ENCODE measurements at regions not wholly inside any gene's neighbourhood (a gene's known extent, or its start where the extent isn't known, plus 50 kb on each side); places are given as distances from the start of the nearest gene placed in this dataset.

DNA sequence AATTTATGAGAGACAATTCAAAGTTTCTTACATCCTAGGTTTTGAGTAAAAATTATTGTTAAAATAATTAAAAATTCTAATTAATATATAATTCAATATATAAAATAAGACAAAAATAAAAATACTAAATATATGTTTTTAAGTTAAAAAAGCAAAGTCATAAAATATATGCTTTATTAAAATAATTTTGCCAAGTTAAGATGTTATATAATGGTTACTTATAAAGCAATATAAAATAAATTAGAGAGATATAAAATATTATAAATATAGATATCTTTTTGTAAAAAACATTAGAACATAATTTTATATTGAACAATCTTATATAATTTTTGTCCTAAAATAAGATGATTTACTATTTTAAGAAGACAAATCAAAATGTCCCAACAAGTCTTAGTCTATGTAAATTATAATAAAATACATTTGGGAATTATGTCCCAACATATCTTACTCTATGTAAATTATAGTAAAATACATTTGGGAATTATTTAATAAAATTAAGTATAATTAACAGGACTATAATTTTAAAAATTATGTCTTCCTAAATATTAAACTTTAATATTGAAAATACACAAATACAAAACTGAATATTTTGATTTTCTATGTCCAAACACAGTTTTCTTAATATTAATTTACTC lies 67.7 kb upstream of the TOP3B start:
- no peak for DNase-seq

DNA sequence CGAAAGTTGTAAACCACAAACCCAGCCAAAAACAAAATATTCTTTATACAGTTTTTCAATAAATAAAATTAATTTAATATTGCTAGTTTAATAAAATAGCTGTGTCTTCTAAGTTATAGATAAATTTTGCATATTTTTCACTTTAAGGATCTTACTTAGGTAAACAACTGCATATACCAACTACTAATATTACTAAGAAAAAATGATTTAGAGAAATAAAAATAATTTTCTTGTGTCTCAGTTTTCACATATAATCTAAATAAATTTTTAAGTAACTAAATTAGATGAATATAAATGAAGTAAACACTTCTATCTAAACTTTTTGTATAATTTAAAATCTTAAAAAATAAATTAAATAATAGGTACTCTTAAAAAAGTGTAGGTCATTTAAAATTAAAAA lies 67.1 kb upstream of the TOP3B start:
- DNase-seq = no peak

DNA sequence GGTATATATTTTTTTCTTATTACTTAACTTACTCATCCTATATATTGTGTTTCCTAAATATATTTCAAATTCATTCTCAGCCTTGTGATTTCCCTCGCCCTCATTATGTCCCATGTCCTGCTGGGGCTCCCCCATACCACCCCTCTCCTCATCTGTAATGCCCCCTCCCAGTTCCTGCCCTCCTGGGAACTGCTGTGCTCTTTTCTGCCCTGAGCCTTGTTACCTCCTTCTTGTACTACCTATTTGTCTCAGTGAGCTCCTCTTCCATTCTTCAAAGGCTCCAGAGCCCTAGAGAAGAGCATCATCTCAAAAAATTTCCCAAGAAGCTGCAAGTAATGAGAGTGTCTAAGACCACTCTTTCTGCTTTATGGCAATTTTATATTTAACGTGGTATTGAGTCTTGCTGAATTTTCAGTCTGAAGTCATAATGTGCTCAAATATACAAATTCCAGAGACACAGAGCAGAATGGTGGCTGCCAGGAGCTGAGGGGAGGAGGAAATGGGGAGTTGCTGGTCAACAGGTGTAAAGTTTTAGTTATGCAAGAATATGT lies 66.5 kb upstream of the TOP3B start:
- no peak for DNase-seq

DNA sequence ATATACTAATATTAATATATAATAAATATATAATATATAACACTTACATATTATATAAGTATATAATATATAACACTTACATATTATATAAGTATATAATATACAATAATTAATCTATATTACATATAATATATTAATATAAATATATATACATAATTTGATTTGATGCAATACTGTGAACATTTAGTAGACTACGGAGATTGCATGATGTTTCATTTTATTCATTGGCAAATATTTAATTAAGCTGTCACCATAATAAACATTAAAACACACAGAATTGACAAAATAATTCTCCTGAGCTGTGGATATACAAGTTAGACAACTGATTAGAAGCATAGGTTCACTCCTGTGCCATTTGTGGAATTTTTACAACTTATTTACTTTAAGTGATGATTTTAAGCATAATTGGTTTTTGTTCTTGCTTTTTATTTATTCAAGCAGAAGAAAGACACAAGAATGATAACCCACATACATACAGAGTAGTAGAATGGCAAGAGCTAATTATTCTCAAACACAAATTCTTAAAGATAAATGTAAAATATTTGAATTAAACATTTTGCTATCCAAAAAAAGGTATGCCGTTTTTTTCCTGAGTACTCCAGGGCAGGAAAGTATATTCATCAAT lies 65.8 kb upstream of the TOP3B start:
- no peak for DNase-seq

DNA sequence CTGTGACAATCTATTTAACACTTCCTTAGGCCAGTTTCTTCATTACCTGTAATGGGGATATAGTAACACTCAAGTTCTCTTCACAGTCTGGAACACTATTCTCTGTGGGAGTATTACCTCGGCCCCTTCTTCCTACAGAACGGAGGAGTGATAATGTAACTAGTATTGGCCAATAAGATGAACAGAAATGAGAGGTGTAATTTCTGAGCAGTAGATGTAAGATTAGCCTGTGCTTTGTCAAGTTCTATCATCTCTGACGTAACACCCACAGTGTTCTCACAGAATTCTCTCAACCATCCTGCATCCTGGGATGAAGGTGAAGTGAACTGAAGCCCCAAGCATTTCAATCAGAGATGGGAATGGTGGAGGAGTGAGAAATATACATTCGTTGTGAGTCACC lies 65.2 kb upstream of the TOP3B start:
- DNase-seq = no peak

DNA sequence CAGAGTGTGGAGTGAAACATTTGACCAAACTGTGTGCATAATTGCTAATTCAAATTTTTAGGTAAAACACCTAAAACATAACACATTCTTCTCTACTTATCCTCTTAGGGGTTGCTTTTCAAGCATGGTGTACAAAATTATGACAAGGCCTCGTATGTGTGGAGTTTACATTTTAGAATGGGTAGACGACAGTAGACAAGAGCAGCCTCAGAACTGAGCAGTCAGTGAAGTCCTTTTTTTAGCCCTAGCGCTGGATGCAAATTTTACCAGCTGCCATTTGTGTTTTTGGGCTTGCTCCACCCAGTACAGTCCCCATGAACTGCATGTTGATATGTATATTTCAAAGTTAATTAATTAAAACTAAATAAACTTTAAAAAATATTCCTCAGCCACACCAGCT lies 64.7 kb upstream of the TOP3B start:
- no peak for DNase-seq

DNA sequence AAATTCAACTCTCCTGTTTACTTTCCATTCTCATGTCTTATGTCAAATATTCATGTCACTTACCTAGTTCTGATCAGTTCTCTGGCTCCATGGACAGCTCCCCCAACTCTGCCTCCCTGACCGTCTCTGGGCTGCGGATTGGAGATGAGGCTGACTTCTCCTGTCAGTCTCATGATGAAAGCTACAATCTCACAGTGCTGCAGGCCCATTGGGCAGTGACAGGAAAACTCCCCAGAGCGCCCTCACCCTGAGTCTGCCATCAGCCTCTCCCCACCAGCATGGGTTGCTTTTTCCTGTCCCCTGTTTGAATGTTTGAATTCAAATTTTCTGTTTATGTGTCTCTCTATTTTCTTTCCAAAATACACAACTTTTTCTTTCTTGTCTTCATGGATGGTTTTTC lies 63.8 kb upstream of the TOP3B start:
- no peak for DNase-seq

DNA sequence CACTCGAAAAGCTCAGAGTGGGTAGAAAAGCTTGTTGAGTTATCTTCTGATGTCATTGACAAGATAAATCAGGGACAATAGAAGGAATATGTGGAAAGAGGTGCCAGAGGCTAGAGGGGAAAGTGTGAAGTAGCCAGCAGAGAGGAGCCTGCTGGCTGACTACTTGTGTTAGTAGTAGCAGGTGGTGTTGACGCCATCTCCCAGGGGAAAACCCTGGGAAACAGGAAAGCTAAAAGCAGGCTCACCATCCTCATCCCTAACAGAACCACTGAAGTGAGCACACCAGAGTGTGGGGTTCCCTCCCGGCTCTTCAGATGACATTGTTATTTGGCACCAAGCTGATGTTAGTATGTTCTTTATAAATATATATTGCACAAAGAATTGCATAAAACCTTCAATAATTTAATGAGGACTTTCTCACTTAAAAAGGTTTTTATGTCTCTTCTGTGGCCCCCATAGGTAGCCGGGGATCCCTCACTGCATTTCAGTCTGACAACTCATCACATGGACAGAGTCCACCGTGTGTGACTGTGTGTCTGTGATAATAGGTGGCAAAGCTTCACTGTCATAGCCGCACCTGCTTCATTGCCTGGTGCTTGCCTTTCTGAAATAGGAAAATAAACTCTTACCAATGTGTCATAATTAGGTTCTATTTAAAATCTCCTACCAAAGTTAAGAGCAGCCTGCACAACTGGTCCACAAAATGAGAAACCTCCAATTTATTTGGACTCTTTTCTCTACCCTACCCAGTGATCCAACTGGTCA lies 63.2 kb upstream of the TOP3B start:
- DNase-seq = no peak

DNA sequence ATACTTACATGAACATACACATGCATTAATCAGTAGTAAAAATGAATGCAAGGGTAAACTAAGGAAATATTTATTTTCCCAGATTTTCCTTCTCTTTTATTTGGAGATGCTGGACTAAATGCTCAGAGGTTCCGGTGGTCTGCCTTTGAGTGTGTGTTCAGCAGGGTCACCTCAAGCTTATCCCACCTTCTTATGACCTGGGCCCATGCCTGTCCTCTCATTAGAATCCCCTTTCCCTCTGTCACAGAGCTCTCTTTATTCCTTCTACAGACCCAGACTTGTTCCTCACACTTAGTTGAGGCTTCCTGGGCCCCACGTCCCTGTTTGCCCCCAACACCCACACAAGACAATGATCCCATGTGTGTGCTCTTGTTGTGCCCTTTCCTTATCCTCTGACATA lies 61.6 kb upstream of the TOP3B start:
- no peak for DNase-seq

DNA sequence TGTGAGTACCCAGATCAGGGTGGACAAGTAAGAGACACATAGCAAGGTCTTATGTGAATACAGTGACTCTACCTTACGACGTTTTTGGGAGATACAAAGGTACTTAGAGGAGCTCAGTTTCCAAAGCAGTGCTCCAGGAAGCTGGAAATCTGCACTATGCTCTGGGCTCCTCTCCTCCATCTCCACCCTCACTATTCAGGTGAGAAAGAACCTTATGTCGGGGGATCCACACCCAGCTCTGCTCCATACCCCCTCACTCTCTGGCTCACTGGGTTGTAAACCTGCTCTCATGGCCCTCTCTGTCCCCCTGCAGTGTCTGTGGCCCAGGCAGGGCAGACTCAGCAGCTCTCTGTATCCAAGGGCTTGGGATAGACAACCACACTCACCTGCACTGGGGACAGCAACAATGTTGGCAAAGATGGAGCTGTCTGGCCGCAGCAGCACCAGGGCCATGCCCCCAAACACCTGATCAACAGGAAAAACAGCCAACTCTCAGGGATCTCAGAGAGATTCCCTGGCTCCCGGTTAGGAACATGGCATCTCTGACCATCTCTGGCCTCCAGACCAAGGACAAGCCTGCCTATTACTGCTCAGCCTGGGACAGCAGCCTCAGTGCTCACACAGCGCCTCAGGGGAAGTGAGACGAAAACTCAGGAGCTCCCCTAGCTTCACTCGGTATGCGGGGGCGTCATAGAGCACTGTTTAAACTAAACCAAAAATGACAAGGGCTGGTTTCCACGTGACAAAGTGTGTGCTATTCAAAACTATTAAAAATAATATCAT lies 60.9 kb upstream of the TOP3B start:
- no peak for DNase-seq

DNA sequence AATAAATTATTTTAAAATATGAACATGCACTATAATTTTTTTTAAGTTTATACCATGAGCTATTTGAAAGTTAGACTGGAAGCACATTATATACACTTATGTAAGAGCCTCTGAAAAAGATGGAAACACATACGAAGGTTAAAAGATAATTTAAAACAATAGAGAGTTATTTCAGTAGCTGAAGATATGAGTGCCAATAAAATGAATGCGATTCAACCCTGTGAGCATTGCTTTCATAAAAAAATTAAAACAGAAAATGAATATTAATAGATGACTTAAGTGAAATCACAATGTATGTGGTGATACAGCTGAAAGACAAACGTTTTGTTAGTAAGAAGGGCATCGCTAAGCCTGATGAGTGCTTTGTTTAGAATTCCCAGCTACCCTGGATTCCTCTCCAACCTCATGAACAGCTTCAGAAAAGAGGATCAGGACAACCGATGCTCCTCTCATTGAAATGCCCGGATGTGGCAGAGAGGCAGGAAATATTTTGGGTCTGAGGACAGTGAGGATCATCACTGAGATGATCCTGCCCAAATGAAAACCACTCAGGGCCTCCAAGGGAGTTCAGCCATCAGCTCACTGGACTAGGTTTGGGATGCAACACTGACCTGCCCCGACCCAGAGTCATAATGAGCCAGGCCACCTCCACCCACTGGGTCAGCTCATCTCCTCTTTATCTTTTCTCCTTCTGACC lies 60.2 kb upstream of the TOP3B start:
- no peak for DNase-seq

DNA sequence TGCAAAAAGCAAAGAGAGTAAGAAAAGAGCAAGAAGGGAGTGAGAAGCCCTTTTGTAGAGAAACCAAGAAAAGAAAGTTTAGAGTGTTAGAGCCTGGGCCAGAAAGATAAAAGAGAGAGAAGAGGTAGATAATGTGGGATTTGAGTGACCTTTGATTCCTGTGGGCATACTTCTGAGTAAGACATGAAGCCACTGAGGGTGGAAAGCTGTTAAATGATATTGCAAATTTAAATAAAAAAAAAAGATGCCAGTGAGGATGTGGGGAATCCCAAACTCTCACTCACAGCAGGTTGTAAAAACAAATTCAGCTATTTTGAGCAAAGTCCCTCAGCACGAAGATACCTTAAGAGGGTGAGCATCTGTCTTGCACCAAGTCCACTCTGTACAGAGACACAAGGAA lies 59.4 kb upstream of the TOP3B start:
- DNase-seq = no peak

DNA sequence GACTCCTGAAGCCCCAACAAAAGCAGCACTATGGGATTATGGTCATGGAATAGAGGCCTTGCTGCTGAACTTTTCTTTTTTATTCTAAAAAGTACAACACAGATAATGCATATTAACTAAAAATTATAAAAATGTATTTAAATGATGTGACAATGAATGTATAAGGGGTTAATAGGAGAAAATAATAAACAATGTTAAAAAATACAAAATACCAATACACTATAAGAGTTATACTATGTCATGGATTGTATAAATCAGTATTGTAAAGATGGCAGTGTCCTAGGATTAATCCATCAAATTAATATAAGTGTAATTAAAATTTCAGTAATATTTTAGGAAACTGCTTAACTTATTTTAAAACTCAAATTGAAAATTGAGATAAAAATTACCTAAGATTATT lies 58.3 kb upstream of the TOP3B start:
- no peak for DNase-seq

DNA sequence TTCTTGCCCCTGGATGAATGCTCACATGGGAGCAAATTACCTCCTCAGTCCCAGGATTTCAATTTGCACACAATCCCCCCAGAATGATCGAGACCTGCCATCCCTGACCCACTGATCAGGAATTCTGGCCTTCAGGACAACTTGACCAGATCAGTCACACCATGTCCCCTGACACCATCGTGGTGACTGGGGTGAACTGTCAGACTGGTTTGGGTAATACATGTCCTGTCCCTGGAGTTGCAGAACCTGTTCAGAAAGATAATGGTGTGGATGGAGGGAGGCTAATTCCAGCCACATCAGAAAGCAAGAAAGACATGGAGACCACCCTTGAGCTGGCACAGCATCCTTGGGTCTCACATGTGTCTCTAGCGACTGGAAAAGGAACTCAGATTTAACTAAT lies 57.9 kb upstream of the TOP3B start:
- no peak for DNase-seq

DNA sequence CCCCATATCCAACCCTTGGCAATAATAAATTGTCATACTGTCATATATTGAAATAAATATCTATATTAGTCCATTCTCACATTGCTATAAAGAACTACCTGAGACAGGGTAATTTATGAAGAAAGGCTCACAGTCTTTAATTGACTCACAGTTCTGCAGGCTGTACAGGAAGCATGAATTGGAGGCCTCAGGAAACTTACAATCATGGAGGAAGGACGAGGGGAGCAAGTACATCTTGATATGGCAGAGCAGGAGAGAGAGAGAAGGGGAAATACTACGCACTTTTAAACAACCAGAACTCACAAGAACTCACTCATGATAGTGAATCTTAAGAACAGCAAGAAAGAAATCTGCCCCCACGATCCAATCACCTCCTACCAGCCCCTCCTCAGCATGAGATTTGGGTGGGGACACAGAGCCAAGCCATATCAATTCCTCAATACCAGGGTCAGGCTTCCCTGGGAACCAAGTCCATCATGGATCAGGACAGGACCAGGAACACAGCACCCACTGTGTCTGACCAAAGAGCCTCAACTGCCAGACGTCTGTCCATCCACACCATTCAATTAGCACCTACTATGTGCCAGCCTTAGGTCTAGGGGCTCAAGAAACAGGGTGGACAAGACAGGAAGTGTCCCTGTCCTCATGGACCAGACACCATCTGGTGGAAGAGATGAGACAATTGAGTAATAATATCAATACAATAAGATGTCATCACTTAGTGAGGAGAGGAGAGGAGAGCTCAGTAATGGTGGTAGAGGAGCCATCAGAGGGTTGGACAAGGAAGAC lies 56.9 kb upstream of the TOP3B start:
- DNase-seq = no peak

DNA sequence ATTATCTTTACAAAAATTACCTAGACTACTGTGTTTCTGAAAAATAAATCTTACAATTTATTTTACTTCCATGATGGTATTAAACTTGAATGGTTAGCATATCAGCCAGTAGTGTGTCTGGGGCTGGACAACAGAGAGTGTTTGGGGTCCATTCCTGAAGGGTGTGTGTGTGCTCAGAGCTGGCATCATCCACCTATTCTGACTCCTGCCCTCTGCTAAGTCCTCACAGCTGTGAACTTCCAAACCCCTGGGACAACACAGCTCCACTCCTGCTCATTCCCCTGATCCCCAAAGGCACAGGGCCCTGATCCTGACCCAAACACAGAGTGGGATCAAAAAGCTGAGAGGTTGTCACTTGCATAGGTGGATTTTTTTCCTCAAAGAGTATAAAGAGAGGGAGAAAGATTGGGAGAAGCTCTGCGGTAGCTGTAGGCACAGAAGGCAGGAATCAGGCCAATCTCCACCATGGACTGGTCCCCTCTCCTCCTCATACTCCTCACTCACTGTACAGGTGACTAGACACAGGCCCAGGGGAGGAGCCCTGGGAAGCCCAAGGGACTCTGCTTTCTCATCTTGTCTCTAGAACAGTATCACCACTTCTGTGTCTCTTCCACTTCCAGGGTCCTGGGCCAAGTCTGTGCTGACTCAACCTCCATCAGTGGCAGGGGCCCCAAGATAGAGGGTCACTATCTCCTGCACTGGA lies 55.7 kb upstream of the TOP3B start:
- no peak for DNase-seq

DNA sequence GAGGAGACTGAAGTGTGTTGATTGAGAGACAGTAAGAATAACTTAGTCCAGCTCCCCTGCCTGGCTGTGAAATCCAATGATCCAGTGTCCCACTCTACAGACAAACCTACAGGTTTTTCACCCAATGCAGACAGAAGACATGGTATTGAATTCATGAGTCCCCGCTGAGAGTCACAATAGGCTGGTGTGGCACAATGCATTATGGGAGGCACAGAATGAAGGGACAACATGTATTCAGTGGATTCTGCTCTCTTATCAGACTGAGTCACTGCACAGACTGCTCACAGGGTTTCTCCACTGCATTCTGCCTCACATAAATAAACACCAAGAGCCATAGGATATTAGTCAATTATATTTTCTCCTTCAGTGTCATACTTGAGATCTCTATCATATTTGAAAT lies 55.2 kb upstream of the TOP3B start:
- DNase-seq = peak; percentile 15

DNA sequence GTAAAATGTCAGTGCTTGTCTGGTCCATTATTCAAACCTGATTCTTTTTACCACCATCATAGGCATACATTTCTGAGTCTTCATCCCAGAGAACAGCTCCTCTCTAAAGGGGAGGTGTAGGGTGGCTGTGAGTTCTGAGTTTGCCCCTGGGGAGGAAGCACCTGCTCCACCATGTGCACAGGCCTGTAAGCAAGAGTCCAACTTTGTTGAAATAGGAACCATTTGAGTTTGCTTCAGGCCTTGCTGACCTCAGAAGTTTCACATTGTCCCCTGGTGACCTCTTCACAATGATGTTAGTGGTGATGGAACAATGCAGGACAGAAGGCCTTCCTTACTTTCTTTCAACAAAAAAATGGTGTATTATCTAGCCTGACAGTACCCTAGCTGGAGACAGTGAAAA lies 54.6 kb upstream of the TOP3B start:
- no peak for DNase-seq

DNA sequence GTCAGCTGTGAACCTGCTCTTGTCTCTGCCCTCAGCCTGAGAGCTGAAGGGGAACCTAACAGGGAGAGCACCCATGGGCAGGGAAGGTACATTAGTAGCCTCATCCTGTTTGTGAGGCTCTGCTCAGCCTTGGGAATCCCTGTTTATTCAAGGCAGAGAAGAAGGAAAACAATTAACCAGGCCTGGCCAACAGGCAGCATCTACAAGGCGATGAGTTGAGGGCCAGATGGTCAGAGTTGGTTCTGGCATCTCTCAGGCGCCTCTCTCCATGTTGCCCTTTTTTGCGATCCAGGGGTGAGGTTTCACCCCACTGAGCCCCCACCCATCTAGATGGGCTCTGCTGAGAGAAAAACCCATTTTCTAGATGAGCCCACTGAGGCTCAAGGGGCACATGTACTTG lies 54.0 kb upstream of the TOP3B start:
- no peak for DNase-seq

DNA sequence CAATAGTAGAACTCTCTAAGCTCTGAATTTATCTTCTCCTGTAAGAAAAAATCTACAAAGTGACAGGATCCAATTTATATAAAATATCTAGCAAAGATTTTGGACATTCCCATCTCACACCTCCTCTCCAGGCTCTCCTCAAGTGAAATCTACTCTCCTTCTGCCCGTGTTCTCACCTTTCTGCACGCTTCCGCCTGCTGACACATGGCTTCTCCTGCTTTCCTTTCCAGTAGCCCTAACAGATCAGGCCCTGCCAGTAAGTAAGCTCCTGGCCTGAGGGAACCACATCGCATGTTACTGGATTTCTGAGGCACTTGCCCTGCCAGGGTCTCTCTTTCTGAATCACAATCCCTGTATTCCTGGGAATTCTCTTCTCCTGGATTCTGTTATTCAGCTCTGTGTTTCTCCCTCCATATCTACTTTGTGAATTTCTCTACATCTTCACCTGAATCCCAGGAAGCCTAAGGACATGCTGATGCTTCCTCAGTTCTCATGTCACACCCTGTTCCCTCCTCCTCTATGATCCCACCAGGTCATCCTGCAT lies 53.3 kb upstream of the TOP3B start:
- no peak for DNase-seq

DNA sequence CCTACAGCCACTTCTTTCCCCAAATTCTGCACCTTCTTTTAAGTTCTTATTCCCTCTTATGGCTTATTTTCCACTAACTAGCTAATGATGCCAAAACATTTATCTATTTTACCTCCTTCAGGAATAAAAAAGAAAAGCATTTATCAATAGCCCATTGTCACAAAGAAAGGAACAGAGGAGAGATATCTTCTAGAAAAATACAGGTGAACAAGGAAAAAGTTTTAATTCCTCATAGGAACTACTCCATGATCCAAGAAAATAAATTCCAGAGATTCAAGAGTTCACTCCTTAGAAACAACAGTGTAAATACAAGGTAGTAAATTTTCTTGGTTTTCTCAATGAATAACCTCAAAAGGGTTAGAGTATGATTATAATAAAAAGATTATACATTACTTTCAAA lies 52.6 kb upstream of the TOP3B start:
- DNase-seq = no peak

Measured in kidney glomerular epithelial cell (primary cell).